Lower leg skin (tissue), 4 donors: ENCODE measurements at regions not wholly inside any gene's neighbourhood (a gene's known extent, or its start where the extent isn't known, plus 50 kb on each side); places are given as distances from the start of the nearest gene placed in this dataset.
"Not testable (repeated sequence)": the region's sequence is repeated elsewhere in the genome, so short reads cannot be mapped to it uniquely, and the experiment has no call there.

Source experiments
- DNase-seq, 2 donors: peaks; one replicate each; pipeline ENCODE4 v3.0.0-alpha.2; 2019; ENCODE audit warnings: low spot score in 2 of 2
- H3K4me3 ChIP-seq: fragments of 200-600 bp; sonication (generic); 2 replicates; pipeline ENCODE4 v1.5.1; 2017; ENCODE audit warnings: mild to moderate bottlenecking, low read depth; ENCODE audit not compliant: poor library complexity, severe bottlenecking
- POLR2A ChIP-seq, 2 donors: fragments of 450-650 bp; IDR thresholded peaks; one replicate each; pipeline ENCODE4 v1.6.1; 2016 to 2017; ENCODE audit warnings: antibody characterized with exemption in 2 of 2, mild to moderate bottlenecking in 1 of 2, moderate library complexity in 1 of 2
- WGBS, 2 donors: methylation state at CpG; one replicate each; pipeline ENCODE4 v1.1.5; 2018; 5-methylcytosine and 5-hydroxymethylcytosine counted together
- intact Hi-C: fragments of 100-400 bp; cut with DNase I; formaldehyde crosslinking; loops from one replicate; pipeline ENCODE4 v1.15.0; 2023; ENCODE audit warnings: low total_unique reads
- TF ChIP-seq, protein P1 (sequence below), 3 donors: fragments of 450-650 bp; IDR thresholded peaks; one replicate each; pipeline ENCODE4 v1.5.1; 2016; ENCODE audit warnings: antibody characterized with exemption in 3 of 3, mild to moderate bottlenecking in 3 of 3, moderate library complexity in 2 of 3

DNA sequence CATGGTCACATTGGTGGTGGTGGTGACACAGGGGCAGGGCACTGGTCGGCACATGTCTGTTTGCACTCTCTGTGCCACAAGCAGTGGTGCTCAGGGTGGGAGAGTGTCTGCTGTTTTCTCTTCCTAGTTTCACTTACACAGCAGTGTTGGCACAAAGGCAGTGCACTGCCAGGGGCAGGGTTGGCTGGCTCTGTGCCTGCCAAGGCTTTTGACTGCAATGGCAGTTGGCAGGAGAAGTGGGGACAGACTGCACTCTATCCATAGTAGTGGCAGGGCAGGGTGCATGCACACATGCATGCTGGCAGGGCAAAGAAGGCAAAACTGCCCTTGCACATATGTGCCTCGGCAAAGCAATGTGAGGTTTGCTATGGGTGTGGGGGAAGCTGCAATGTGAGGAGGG lies 635.9 kb downstream of the SUCLG1 start:
- intact Hi-C loops = no loop called here
- H3K4me3 ChIP-seq = no peak overlapping the region
- no peak for DNase-seq
- TF ChIP-seq, protein P1, sequence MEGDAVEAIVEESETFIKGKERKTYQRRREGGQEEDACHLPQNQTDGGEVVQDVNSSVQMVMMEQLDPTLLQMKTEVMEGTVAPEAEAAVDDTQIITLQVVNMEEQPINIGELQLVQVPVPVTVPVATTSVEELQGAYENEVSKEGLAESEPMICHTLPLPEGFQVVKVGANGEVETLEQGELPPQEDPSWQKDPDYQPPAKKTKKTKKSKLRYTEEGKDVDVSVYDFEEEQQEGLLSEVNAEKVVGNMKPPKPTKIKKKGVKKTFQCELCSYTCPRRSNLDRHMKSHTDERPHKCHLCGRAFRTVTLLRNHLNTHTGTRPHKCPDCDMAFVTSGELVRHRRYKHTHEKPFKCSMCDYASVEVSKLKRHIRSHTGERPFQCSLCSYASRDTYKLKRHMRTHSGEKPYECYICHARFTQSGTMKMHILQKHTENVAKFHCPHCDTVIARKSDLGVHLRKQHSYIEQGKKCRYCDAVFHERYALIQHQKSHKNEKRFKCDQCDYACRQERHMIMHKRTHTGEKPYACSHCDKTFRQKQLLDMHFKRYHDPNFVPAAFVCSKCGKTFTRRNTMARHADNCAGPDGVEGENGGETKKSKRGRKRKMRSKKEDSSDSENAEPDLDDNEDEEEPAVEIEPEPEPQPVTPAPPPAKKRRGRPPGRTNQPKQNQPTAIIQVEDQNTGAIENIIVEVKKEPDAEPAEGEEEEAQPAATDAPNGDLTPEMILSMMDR (IDR thresholded peaks at IDR 0.05) = no peak
- no peak for TF ChIP-seq POLR2A (IDR thresholded peaks at IDR 0.05)
- WGBS, 2 donors = 33 to 59% methylated on average over 2 of the region's 2 CpGs

DNA sequence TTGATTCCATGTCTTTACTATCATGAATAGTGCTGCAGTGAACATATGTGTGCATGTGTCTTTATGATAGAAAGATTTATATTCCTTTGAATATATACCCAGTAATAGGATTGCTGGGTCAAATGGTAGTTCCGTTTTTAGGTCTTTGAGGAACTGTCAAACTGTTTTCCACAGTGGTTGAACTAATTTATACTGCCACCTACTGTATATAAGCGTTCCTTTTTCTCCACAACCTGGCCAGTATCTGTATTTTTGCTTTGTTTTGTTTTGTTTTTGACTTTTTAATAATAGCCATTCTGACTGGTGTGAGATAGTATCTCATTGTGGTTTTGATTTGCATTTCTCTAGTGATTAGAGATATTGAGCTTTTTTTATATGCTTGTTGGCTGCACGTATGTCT lies 641.6 kb downstream of the SUCLG1 start:
- no peak for TF ChIP-seq POLR2A (IDR thresholded peaks at IDR 0.05)
- TF ChIP-seq, protein P1 (IDR thresholded peaks at IDR 0.05) = no peak
- no peak for DNase-seq
- WGBS, 2 donors = 42 to 47% methylated on average over 3 of the region's 3 CpGs
- intact Hi-C loops = loop anchor here (10.0 kb wide), 1 partner anchor 743 kb away; no protein-coding TSS in a partner anchor
- H3K4me3 ChIP-seq = no peak overlapping the region

DNA sequence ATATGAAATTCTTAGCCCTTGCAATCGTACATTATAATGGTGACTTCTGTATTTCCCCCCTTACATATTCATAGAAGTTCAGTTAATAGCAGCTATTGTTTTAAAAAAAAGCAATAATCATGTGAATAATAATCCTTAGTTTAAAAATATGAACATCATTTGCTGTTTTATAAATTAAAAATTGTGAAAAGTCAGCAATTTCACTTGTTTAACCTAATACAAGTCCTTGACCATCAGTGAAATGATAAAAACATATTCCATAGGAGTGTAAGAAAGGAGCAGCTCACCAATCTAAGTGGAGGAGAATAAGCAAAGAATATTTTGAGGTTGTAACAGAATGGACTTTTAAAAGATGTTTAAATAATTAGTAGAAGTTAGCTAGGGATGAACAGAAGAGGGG lies 650.2 kb downstream of the SUCLG1 start:
- no peak for DNase-seq
- no peak for TF ChIP-seq POLR2A (IDR thresholded peaks at IDR 0.05)
- TF ChIP-seq, protein P1 (IDR thresholded peaks at IDR 0.05) = no peak
- WGBS, 2 donors = 98 to 100% methylated on average over 1 of the region's 1 CpG
- intact Hi-C loops = no loop called here
- H3K4me3 ChIP-seq = no peak overlapping the region

DNA sequence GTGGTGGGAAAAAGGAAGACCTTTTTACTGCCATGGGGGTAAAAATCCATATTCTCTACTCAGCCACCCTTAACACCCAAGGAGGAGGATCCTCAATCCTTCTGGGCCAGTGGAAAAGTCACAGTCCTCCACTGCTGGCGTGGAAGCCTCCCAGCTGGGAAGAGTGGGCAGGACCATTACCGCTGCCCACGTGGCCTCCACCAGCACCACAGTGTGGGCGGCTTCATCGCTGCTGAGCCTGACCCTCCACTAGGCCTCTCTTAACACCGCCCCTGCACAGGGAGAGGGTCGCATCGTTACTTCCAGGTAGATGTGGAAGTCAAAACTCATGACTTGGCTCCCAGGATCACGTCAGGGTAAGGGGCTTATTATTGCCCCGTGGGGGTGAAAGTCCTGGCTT lies 656.5 kb downstream of the SUCLG1 start:
- intact Hi-C loops = no loop called here
- no peak for TF ChIP-seq POLR2A (IDR thresholded peaks at IDR 0.05)
- TF ChIP-seq, protein P1 (IDR thresholded peaks at IDR 0.05) = no peak
- 92 to 96% methylated on average over 10 of the region's 10 CpGs for WGBS, 2 donors
- H3K4me3 ChIP-seq = no peak overlapping the region
- DNase-seq = no peak

DNA sequence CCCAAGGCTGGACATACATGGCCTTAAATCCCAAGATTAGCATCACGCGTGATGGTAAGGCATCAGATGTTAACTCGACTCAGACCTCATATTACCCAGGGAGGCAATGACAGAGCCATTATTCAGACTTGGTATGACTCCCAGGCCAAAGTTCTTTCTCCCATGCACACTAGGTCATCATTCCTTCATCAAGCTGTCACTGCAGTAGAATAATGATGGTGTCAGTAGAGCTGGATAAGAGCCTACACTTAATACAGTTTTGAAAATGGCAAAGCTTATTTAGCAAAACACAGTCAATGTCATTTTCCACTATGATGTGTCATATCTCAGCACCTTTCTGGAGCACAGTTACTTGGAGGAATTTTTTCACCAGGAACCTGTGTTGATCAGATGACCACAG lies 663.3 kb downstream of the SUCLG1 start:
- WGBS, 2 donors = 65 to 91% methylated on average over 3 of the region's 3 CpGs
- TF ChIP-seq POLR2A (IDR thresholded peaks at IDR 0.05) = no peak
- TF ChIP-seq, protein P1 (IDR thresholded peaks at IDR 0.05) = no peak
- no peak overlapping the region for H3K4me3 ChIP-seq
- intact Hi-C loops = no loop called here
- DNase-seq = no peak

DNA sequence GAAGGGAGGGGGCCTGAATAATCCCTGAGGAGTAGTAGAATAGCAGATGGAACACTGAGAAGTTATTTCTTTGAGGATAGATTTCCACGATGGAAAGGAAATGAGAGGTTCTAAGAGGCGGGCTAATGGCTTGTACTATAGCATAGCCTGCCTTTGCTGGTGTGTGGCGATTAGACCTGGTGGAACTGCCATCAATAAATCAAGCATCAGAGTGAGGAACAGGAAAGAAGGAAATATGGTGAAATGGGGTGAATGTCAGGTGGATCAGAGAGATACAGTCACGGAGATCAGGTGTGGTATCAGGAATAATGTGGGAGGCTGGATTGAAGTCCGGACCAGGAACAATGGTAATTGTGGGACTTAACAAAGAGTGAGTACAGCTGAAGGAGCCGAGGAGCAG lies 668.6 kb downstream of the SUCLG1 start:
- intact Hi-C loops, DNase-seq, H3K4me3 ChIP-seq: not testable (repeated sequence)
- 85 to 90% methylated on average over 6 of the region's 6 CpGs for WGBS, 2 donors

DNA sequence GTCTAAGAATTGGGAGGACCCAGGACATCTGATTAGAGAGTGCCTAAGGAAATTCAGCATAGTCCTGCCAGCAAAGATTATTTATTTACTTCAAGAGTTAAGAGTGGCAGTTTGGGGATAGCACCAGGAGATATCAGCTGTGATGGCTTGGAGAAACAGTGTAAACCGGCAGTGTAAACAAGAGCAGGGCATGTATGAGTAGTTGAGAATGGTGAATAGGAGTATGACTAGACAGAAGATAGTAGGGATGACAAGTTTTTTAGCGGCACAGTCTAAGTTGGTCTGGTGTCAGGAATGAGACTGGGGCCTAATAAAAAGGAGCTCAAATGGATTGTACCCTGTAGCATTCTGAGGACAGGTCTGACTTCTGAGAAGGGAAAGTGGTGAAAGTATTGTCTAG lies 669.4 kb downstream of the SUCLG1 start:
- H3K4me3 ChIP-seq, DNase-seq, intact Hi-C loops: not testable (repeated sequence)
- WGBS, 2 donors = 89 to 90% methylated on average over 2 of the region's 2 CpGs

DNA sequence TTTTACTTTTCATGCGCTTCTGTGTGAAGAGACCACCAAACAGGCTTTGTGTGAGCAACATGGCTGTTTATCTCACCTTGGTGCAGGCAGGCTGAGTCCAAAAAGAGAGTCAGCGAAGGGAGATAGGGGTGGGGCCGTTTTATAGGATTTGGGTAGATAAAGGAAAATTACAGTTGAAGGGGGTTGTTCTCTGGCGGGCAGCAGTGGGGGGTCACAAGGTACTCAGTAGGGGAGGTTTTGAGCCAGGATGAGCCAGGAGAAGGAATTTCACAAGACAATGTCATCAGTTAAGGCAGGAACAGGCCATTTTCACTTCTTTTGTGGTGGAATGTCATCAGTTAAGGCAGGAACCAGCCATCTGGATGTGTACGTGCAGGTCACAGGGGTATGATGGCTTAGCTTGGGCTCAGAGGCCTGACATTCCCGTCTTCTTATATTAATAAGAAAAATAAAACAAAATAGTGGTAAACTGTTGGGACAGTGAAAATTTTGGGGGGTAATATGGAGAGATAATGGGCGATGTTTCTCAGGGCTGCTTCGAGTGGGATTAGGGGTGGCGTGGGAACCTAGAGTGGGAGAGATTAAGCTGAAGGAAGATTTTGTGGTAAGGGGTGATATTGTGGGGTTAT lies 670.0 kb downstream of the SUCLG1 start:
- DNase-seq, H3K4me3 ChIP-seq, intact Hi-C loops: not testable (repeated sequence)
- 91 to 93% methylated on average over 9 of the region's 9 CpGs for WGBS, 2 donors
